SH-SY5Y (cell line): ENCODE measurements at regions not wholly inside any gene's neighbourhood (a gene's known extent, or its start where the extent isn't known, plus 50 kb on each side); places are given as distances from the start of the nearest gene placed in this dataset.

Source experiments
- GATA2 ChIP-seq: IDR thresholded peaks from 2 replicates; pipeline ENCODE4 v1.6.1; 2011; ENCODE audit warnings: mild to moderate bottlenecking, low read depth, low read length
- GATA3 ChIP-seq: IDR thresholded peaks from 2 replicates; pipeline ENCODE4 v1.6.1; 2011; ENCODE audit warnings: low read depth, mild to moderate bottlenecking, low read length, moderate library complexity

DNA sequence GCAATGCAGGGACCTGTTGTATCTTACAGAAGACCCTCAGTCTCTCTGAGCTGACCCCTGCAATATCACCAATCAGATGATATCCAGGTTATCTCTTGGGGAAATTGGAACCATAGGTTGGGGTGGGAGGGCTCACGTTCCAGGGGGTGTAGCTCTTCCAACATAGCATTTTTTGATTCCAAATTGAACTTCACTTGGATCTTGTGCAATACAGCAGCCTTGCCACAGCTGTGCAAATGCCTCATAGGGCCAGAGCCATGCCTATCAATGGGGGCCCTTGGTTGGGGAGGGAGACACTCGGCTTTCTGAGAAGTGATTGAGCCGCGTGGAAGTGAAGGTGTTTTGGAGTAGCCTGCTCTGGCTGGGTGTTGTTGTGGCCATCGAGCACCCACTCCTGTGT lies 117.2 kb upstream of the PITX1 start:
- TF ChIP-seq GATA3 (no peak), GATA2 (no peak)

DNA sequence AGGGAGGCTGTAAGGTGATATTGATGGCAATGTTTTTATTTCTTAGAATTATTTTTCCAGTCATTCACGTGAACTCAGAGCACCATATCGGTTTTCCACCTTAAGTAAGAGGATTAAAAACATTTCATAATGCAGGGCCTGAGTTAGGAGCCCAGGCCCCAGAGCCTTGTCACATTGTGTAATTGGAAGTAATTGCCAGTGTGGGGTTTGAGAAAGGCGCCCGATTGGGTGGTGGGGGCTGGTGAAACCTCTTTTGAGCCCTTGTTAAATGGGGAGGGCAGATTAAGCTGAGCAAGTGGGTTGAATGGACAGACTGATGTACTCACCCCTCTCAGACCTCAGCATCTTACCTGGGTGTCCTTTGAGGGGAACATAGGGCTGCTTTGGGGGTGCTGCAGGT lies 116.7 kb upstream of the PITX1 start:
- no peak for TF ChIP-seq GATA3
- TF ChIP-seq GATA2, result no peak

DNA sequence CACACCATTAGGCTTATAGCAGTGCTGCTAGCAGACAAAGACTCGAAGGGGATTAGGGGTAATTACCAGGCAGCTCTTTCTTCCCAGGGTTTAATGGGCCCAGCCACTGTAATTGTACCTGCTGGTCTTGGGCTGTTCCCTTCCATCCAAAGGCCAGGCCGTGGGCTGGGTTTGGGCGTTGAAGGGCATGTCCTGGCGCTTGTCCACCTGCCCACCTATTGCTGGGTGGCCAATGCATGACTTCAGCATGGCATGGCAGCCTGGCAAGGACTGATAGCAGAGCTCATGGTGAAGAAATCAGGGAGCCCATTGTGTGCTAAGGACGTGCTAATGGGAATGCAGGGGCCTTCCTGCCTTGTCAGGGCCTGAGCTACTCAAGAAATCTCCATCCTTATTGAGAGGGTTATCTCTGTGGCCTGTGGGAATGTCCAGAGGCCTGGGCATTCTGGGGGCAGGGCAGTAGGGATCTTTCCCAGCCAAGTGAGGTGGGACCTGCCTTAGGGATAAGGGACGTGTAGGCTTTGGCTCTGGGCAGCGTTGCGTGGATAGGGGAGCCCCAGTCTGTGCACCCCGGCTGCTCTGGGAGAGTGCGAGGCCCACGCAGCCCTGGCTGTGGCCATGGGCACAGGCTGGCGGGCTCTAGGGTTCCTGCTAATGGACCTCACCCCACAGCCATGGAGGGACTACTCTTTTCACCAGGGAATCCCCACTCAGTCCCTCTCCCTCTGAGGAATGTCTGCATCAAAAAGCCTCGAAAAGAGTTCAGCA lies 116.1 kb upstream of the PITX1 start:
- TF ChIP-seq GATA2 (no peak), GATA3 (no peak)

DNA sequence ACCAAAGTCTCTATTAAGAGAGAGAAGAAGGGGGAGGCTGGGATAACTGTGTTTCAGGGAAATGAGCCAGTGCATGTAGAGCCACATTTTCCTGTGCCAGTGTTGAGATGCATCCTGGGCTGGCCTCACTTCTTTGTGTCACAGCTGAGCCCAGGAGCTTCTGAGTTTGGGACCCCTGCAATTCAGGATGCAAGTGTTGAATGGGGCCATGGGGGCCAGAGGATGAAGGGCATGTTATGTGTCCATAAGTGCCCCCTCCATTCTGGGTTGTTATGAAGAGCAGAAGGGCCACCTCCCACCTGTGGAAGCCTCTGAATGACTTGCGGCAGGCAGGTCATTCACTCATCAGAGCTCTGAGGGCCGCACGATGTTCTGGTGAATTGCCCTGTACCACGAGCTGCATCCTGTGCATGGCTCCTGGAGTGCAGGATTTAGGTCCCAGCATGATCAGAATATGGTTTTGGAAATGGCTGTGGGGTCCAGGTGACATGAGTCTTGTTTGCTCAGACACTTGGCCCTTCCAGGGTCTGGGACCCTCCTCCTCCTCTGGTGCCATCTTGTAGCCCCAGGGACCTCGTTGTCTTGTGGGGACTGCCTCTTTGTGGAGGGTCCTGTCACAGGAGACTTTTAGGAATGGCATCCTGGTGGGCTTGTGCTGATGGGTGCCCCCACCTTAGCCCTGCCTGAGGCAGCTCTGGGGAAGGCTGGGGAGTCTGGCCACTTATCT lies 115.4 kb upstream of the PITX1 start:
- TF ChIP-seq GATA2, result no peak
- TF ChIP-seq GATA3, result no peak

DNA sequence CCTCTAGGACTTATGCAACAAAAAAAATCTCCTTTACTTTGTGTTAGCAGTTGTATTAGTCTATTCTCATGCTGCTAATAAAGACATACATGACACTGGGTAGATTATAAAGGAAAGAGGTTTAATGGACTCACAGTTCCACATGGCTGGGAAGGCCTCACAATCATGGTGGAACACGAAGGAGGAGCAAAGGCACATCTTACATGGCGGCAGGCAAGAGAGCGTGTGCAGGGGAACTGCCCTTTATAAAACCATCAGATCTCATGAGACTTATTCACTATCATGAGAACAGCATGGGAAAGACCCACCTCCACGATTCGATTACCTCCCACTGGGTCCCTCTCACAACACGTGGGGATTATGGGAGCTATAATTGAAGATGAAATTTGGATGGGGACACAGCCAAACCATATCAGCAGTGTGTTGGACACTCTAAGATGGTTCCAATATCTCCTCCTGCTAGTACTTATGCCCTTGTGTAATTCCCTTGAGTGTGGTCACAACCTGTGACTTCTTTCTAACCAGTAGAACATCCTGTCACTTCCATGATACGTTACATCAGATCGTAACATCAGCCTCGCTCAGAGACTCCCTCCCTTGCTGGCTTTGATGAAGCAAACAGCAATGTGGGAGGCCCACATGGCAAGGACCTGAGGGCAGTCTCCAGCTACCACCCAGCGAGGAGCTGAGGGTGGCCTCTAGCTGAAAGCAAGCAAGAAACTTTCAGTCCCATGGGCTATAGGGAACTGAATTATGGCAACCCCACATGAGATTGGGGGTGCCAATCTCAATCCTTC lies 113.5 kb upstream of the PITX1 start:
- no peak for TF ChIP-seq GATA3
- TF ChIP-seq GATA2, result no peak

GRCh38 chr5:135145985-135146384 lies 112.0 kb upstream of the PITX1 start:
- TF ChIP-seq GATA3, result no peak
- no peak for TF ChIP-seq GATA2

- no peak for TF ChIP-seq GATA2
These were observed 107.6 kb upstream of the PITX1 start for GRCh38 chr5:135141303-135142268.

GRCh38 chr5:135140446-135141204 lies 106.6 kb upstream of the PITX1 start:
- TF ChIP-seq GATA3, result no peak
- no peak for TF ChIP-seq GATA2

DNA sequence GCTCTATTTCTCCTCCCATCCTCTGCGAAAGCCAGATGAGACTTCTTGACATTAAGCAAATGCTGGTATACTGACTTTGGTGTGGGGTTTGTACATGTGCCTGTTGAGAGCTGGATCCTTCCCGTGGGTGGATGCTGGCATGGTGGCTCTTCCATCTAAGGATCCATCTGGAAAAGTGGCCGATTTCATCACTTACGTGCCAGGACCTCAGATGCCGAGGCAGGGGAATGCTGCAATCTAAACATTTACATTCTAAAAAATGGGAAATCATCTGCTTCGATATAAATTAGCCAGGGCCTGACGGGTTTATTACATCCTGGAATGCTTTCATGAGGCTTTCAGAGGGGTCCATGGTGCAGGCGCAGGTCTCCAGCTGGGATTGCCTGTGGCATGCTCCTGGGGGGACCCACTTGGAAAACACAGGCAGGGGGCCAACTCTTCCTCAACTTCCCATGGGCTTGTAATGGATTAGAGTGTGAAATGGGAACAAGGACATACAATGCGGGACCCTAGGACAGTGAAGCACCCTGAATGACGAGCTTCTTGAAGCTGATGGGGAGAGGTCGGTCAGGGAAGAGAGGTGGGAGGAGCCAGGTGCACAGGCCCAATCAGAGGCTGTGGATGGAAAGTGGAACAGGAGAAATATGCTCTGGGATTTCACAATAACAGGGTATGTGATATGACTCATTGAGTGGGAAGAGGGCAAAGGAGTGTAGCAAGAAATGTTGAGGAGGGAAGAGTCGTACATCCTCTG lies 105.5 kb upstream of the PITX1 start:
- TF ChIP-seq GATA3 (no peak), GATA2 (no peak)

GRCh38 chr5:135138116-135138850 lies 104.3 kb upstream of the PITX1 start:
- TF ChIP-seq GATA2, result no peak
- no peak for TF ChIP-seq GATA3

- TF ChIP-seq GATA3, result no peak
- no peak for TF ChIP-seq GATA2
These were observed 103.3 kb upstream of the PITX1 start for GRCh38 chr5:135137146-135137915.

DNA sequence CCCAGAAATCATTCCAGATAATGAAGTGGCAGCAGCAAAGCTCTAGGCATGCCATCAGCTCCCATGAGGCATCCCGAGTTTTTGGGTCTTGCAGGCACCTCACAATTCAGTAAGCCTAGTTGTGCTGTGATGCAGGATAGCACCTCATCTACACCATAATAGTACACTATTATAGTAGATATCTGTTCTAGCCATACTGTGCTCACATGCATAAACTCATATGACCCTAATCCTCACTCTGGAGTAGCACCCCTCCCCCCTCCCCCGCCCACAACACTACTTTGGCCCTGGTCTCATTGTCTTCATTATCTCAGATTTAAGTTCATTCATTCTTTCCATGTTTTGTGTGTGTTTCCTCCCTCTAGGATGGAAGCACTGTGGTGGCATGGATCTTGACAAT lies 102.5 kb upstream of the PITX1 start:
- no peak for TF ChIP-seq GATA3
- no peak for TF ChIP-seq GATA2
